Kidney epithelial cell (primary cell): ENCODE measurements at regions not wholly inside any gene's neighbourhood (a gene's known extent, or its start where the extent isn't known, plus 50 kb on each side); places are given as distances from the start of the nearest gene placed in this dataset.

Experiments used
- DNase-seq: peaks from one replicate; pipeline ENCODE4 v3.0.0-alpha.2; 2010; ENCODE audit warnings: low read depth
- H3K27me3 ChIP-seq: 2 replicates; pipeline ENCODE4 v1.6.0; 2011; ENCODE audit warnings: low read length; ENCODE audit not compliant: control insufficient read depth, insufficient read depth
- H3K36me3 ChIP-seq: 2 replicates; pipeline ENCODE4 v1.5.1; 2011; ENCODE audit warnings: low read length; ENCODE audit not compliant: control insufficient read depth, insufficient read depth
- H3K4me3 ChIP-seq: 2 replicates; pipeline ENCODE4 v1.5.1; 2011; ENCODE audit warnings: low read depth, mild to moderate bottlenecking, control low read depth, low read length
- TF ChIP-seq, protein P1 (sequence below): IDR thresholded peaks from 2 replicates; pipeline ENCODE4 v1.5.1; 2011; ENCODE audit warnings: mild to moderate bottlenecking, moderate library complexity, low read length, control low read depth, inconsistent platforms; ENCODE audit not compliant: insufficient read depth, poor library complexity, severe bottlenecking

GRCh38 chr7:121494516-121494915 lies 98.4 kb upstream of the FAM3C start:
- TF ChIP-seq, protein P1, sequence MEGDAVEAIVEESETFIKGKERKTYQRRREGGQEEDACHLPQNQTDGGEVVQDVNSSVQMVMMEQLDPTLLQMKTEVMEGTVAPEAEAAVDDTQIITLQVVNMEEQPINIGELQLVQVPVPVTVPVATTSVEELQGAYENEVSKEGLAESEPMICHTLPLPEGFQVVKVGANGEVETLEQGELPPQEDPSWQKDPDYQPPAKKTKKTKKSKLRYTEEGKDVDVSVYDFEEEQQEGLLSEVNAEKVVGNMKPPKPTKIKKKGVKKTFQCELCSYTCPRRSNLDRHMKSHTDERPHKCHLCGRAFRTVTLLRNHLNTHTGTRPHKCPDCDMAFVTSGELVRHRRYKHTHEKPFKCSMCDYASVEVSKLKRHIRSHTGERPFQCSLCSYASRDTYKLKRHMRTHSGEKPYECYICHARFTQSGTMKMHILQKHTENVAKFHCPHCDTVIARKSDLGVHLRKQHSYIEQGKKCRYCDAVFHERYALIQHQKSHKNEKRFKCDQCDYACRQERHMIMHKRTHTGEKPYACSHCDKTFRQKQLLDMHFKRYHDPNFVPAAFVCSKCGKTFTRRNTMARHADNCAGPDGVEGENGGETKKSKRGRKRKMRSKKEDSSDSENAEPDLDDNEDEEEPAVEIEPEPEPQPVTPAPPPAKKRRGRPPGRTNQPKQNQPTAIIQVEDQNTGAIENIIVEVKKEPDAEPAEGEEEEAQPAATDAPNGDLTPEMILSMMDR, result no peak
- Histone ChIP-seq H3K27me3 (no peaks in the 10 kb centered on the region), H3K36me3 (no peaks in the 10 kb centered on the region), H3K4me3 (no peak overlapping the region)
- DNase-seq, result no peak

DNA sequence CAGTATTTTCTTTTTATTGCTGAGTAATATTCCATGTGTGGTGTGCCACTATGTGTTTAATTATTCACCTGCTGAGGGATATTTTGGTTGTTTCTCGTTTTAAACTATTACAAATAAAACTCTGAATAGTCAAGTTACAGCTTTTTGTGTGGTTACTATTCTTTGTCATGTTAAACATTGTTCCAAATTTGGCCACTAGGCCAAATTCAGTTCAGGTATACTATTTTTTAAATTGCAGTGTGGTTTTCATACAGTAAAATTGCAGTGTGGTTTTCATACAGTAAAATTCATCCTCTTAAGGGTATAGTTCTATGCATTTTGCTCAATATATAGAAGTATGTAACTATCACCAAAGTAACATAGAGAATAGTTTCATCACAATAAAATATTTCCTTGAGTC lies 97.4 kb upstream of the FAM3C start:
- TF ChIP-seq, protein P1, result no peak
- no peaks in the 10 kb centered on the region for H3K27me3 ChIP-seq
- DNase-seq, result no peak
- no peaks in the 10 kb centered on the region for H3K36me3 ChIP-seq
- no peak overlapping the region for H3K4me3 ChIP-seq

GRCh38 chr7:121490309-121490708 lies 94.2 kb upstream of the FAM3C start:
- DNase-seq, result no peak
- TF ChIP-seq, protein P1, result no peak
- Histone ChIP-seq H3K4me3 (no peak overlapping the region), H3K36me3 (no peaks in the 10 kb centered on the region), H3K27me3 (no peaks in the 10 kb centered on the region)

GRCh38 chr7:121489440-121489839 lies 93.3 kb upstream of the FAM3C start:
- DNase-seq, result no peak
- TF ChIP-seq, protein P1, result no peak
- H3K27me3 ChIP-seq, result no peaks in the 10 kb centered on the region
- no peaks in the 10 kb centered on the region for H3K36me3 ChIP-seq
- no peak overlapping the region for H3K4me3 ChIP-seq

GRCh38 chr7:121488111-121488650 lies 92.1 kb upstream of the FAM3C start:
- TF ChIP-seq, protein P1, result no peak
- Histone ChIP-seq H3K27me3 (no peaks in the 10 kb centered on the region), H3K4me3 (no peak overlapping the region)

DNA sequence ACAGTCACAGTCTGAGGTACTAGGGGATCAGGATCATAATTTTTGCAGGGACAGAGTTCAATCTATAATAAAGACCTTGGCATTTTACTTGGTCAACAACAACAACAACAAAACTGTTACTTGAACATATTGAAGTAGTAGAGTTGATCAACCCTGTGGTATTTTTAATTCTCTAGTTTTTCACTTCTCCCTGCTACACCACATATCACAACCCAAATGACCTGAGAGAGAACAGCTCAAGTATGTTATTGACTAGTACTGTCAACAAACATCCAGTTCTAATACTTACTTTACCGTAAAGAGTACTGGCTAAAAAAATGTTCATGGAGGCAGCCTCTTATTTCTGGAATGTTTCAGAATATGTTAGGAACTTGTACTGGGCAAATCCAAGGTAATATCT lies 90.5 kb upstream of the FAM3C start:
- TF ChIP-seq, protein P1, result no peak
- Histone ChIP-seq H3K4me3 (no peak overlapping the region), H3K36me3 (no peaks in the 10 kb centered on the region), H3K27me3 (no peaks in the 10 kb centered on the region)
- DNase-seq, result no peak

More at GRCh38 chr7:121488111-121488650, 92.1 kb upstream of the FAM3C start:
- DNase-seq, result no peak
- no peaks in the 10 kb centered on the region for H3K36me3 ChIP-seq
